CD4-positive, alpha-beta T cell (primary cell): ENCODE measurements at regions not wholly inside any gene's neighbourhood (a gene's known extent, or its start where the extent isn't known, plus 50 kb on each side); places are given as distances from the start of the nearest gene placed in this dataset.

ENCODE experiments used
- ATAC-seq: fragments of 200-7000 bp; cut with Tn5 transposase; one replicate; pipeline ENCODE4 v1.10.0; 2022; ENCODE audit warnings: mild to moderate bottlenecking; ENCODE audit not compliant: poor library complexity
- CTCF ChIA-PET: fragments of 350-600 bp; sonication (Branson Sonifier 250); formaldehyde crosslinking; loops from one replicate; lab custom pipeline; 2021; ENCODE audit warnings: antibody characterized with exemption, inconsistent platforms; lab: Charles Lee
- POLR2A ChIA-PET: fragments of 350-600 bp; sonication (Branson Sonifier 250); formaldehyde crosslinking; loops from one replicate; lab custom pipeline; 2021; ENCODE audit warnings: antibody characterized with exemption, inconsistent platforms; lab: Charles Lee
- DNase-seq, 14 experiments: peaks; one replicate each; pipeline ENCODE4 v3.0.0-alpha.2; 2013 to 2020; ENCODE audit warnings: mixed read lengths in 2 of 14
- H3K27ac ChIP-seq, 2 donors: one replicate each; pipeline versions ENCODE4 v1.5.1 to v1.7.0; 2013; ENCODE audit warnings: low read length in 2 of 2, low read depth in 1 of 2, mild to moderate bottlenecking in 1 of 2
- H3K27me3 ChIP-seq, 2 experiments: 1 replicate in 1 of 2; 2 replicates in 1 of 2; pipeline versions ENCODE4 v1.6.1 to v1.7.0; 2013; ENCODE audit warnings: low read length in 2 of 2, control low read depth in 1 of 2, mild to moderate bottlenecking in 1 of 2, moderate library complexity in 1 of 2; ENCODE audit not compliant: insufficient read depth in 2 of 2, control insufficient read depth in 1 of 2
- H3K36me3 ChIP-seq: one replicate; pipeline ENCODE4 v1.6.1; 2013; ENCODE audit warnings: low read length, control low read depth; ENCODE audit not compliant: insufficient read depth
- H3K4me1 ChIP-seq: one replicate; pipeline ENCODE4 v1.6.1; 2013; ENCODE audit warnings: low read length, control low read depth; ENCODE audit not compliant: insufficient read depth
- H3K4me3 ChIP-seq: one replicate; pipeline ENCODE4 v1.5.1; 2013; ENCODE audit warnings: mild to moderate bottlenecking, low read length, moderate library complexity
- H3K9me3 ChIP-seq, 2 experiments: 1 replicate in 1 of 2; 2 replicates in 1 of 2; pipeline versions ENCODE4 v1.6.1 to v1.7.0; 2013; ENCODE audit warnings: low read length in 2 of 2, mild to moderate bottlenecking in 2 of 2, control low read depth in 1 of 2, moderate library complexity in 1 of 2; ENCODE audit not compliant: control insufficient read depth in 1 of 2, insufficient read depth in 1 of 2
- H3K27ac Mint-ChIP-seq: one replicate; pipeline ENCODE4 v1.8.0; 2020; ENCODE audit warnings: mixed read lengths
- H3K27me3 Mint-ChIP-seq: one replicate; pipeline ENCODE4 v1.8.0; 2021; ENCODE audit warnings: mixed read lengths
- H3K36me3 Mint-ChIP-seq: one replicate; pipeline ENCODE4 v1.8.0; 2021; ENCODE audit warnings: low read depth, mixed read lengths
- H3K4me1 Mint-ChIP-seq: one replicate; pipeline ENCODE4 v1.8.0; 2021; ENCODE audit warnings: low read depth, mixed read lengths
- H3K4me3 Mint-ChIP-seq: one replicate; pipeline ENCODE4 v1.8.0; 2020; ENCODE audit warnings: mild to moderate bottlenecking, mixed read lengths
- H3K9me3 Mint-ChIP-seq: one replicate; pipeline ENCODE4 v1.8.0; 2020; ENCODE audit warnings: mixed read lengths
- CTCF ChIP-seq: fragments of 200-600 bp; IDR thresholded peaks from one replicate; pipeline ENCODE4 v1.8.0; 2022; ENCODE audit warnings: antibody characterized with exemption, mild to moderate bottlenecking
- intact Hi-C, 2 experiments: fragments of 100-400 bp; cut with DNase I in 1 of 2; cut with micrococcal nuclease in 1 of 2; formaldehyde crosslinking; loops; one replicate each; pipeline versions ENCODE4 v1.15.1 to v1.9.0; 2023 to 2025; cut with DNase I, micrococcal nuclease

GRCh38 chr9:115939065-115939765 lies 214.4 kb upstream of the PAPPA start:
- peaks cover 5% of the 10 kb centered on the region for H3K9me3 Mint-ChIP-seq
- DNase-seq (no peak), ATAC-seq (no peak)
- H3K4me3 Mint-ChIP-seq = no peak overlapping the region
- H3K9me3 ChIP-seq = no peaks in the 10 kb centered on the region
- H3K4me1 Mint-ChIP-seq = no peaks in the 10 kb centered on the region
- no peak overlapping the region for H3K27ac Mint-ChIP-seq
- H3K4me3 ChIP-seq = no peak overlapping the region
- no peaks in the 10 kb centered on the region for H3K4me1 ChIP-seq
- no peak for TF ChIP-seq CTCF
- intact Hi-C loops = no loop called here
- POLR2A ChIA-PET = no interaction called here
- H3K36me3 ChIP-seq = no peaks in the 10 kb centered on the region
- no peaks in the 10 kb centered on the region for H3K36me3 Mint-ChIP-seq
- H3K27ac ChIP-seq = no peak overlapping the region
- no peaks in the 10 kb centered on the region for H3K27me3 Mint-ChIP-seq
- CTCF ChIA-PET = no interaction called here
- H3K27me3 ChIP-seq = no peaks in the 10 kb centered on the region

- ChIA-PET POLR2A (no interaction called here), CTCF (no interaction called here)
- intact Hi-C loops = no loop called here
- no peak overlapping the region for H3K27ac ChIP-seq
- TF ChIP-seq CTCF = no peak
- Mint-ChIP-seq H3K27ac (no peak overlapping the region), H3K4me3 (no peak overlapping the region), H3K9me3 (peaks cover 2% of the 10 kb centered on the region), H3K36me3 (no peaks in the 10 kb centered on the region), H3K27me3 (no peaks in the 10 kb centered on the region), H3K4me1 (no peaks in the 10 kb centered on the region)
- no peaks in the 10 kb centered on the region for H3K9me3 ChIP-seq
- H3K36me3 ChIP-seq = no peaks in the 10 kb centered on the region
- no peak for DNase-seq
- H3K27me3 ChIP-seq = no peaks in the 10 kb centered on the region
- H3K4me3 ChIP-seq = no peak overlapping the region
- ATAC-seq = no peak
- H3K4me1 ChIP-seq = no peaks in the 10 kb centered on the region
Measured at GRCh38 chr9:115941561-115942315, 211.9 kb upstream of the PAPPA start.

GRCh38 chr9:115943431-115944165 lies 210.0 kb upstream of the PAPPA start:
- DNase-seq (no peak), ATAC-seq (no peak)
- Mint-ChIP-seq H3K9me3 (peaks cover 2% of the 10 kb centered on the region), H3K4me3 (no peak overlapping the region), H3K27me3 (no peaks in the 10 kb centered on the region), H3K27ac (no peak overlapping the region), H3K36me3 (no peaks in the 10 kb centered on the region), H3K4me1 (no peaks in the 10 kb centered on the region)
- ChIA-PET CTCF (no interaction called here), POLR2A (no interaction called here)
- TF ChIP-seq CTCF = no peak
- Histone ChIP-seq H3K27me3 (no peaks in the 10 kb centered on the region), H3K4me3 (no peak overlapping the region), H3K36me3 (no peaks in the 10 kb centered on the region), H3K4me1 (no peaks in the 10 kb centered on the region), H3K9me3 (no peaks in the 10 kb centered on the region), H3K27ac (no peak overlapping the region)
- intact Hi-C loops = no loop called here
